H1 (cell line): ENCODE measurements at regions not wholly inside any gene's neighbourhood (a gene's known extent, or its start where the extent isn't known, plus 50 kb on each side); places are given as distances from the start of the nearest gene placed in this dataset.

Experiments
- CTCF ChIA-PET: fragments of 300-600 bp; sonication (Branson Sonifier 250); formaldehyde crosslinking; loops from one replicate; lab custom pipeline; 2021; ENCODE audit not compliant: partially characterized antibody; lab: Charles Lee
- POLR2A ChIA-PET: fragments of 300-600 bp; sonication (Branson Sonifier 250); formaldehyde crosslinking; loops from one replicate; lab custom pipeline; 2021; ENCODE audit warnings: inconsistent platforms; ENCODE audit not compliant: partially characterized antibody; lab: Charles Lee
- DNase-seq, 2 experiments: peaks; one replicate each; pipeline versions ENCODE4 v3.0.0 to v3.0.0-alpha.2; 2010 to 2022; ENCODE audit warnings: low spot score in 2 of 2, low read depth in 1 of 2, mixed read lengths in 1 of 2
- FAIRE-seq: peaks from 2 replicates; lab custom pipeline; 2011; peaks lifted over from hg19 to GRCh38; lab: Jason Lieb, UNC
- H2AFZ ChIP-seq: 2 replicates; pipeline ENCODE4 v1.8.1; 2012; ENCODE audit warnings: low read length, inconsistent platforms
- H2AK5ac ChIP-seq: 2 replicates; pipeline ENCODE4 v1.6.1; 2013; ENCODE audit warnings: low read depth, low read length
- H2BK120ac ChIP-seq: replicated peaks from 2 replicates; pipeline ENCODE3; 2013; ENCODE audit warnings: low read depth, low read length, inconsistent platforms
- H2BK12ac ChIP-seq: 2 replicates; pipeline ENCODE4 v1.6.1; 2013; ENCODE audit warnings: low read depth, low read length
- H2BK15ac ChIP-seq: 2 replicates; pipeline ENCODE4 v1.6.1; 2013; ENCODE audit warnings: low read length
- H2BK20ac ChIP-seq: 2 replicates; pipeline ENCODE4 v1.6.1; 2013; ENCODE audit warnings: low read length
- H2BK5ac ChIP-seq: 2 replicates; pipeline ENCODE4 v1.6.1; 2013; ENCODE audit warnings: low read depth, low read length
- H3K14ac ChIP-seq: 2 replicates; pipeline ENCODE4 v1.6.1; 2013; ENCODE audit warnings: inconsistent platforms; ENCODE audit not compliant: insufficient read length
- H3K18ac ChIP-seq: 2 replicates; pipeline ENCODE4 v1.6.1; 2013; ENCODE audit warnings: low read length; ENCODE audit errors: extremely low read depth
- H3K23ac ChIP-seq: 2 replicates; pipeline ENCODE4 v1.6.1; 2013; ENCODE audit warnings: inconsistent platforms; ENCODE audit not compliant: insufficient read length
- H3K23me2 ChIP-seq: 2 replicates; pipeline ENCODE4 v1.6.1; 2013; ENCODE audit warnings: low read depth, low read length
- H3K27ac ChIP-seq: 2 replicates; pipeline ENCODE4 v1.6.1; 2011; ENCODE audit warnings: low read depth, low read length, inconsistent platforms
- H3K27me3 ChIP-seq, 4 experiments: replicated peaks in 1 of 4; 1 replicate in 1 of 4; 2 replicates in 3 of 4; pipeline versions ENCODE4 v1.6.1 to v1.8.1; 2011 to 2013; ENCODE audit warnings: low read length in 3 of 4, mild to moderate bottlenecking in 3 of 4, inconsistent platforms in 2 of 4, mixed read lengths in 2 of 4, moderate library complexity in 1 of 4; ENCODE audit not compliant: control insufficient read depth in 3 of 4, insufficient read depth in 3 of 4; ENCODE audit errors: extremely low read depth in 1 of 4
- H3K36me3 ChIP-seq, 4 experiments: 2 replicates each; pipeline versions ENCODE4 v1.6.1 to v1.8.1; 2011 to 2013; ENCODE audit warnings: mild to moderate bottlenecking in 4 of 4, low read length in 3 of 4, moderate library complexity in 2 of 4, control low read depth in 1 of 4, inconsistent platforms in 1 of 4; ENCODE audit not compliant: insufficient read depth in 4 of 4, control insufficient read depth in 2 of 4
- H3K4ac ChIP-seq: replicated peaks from 2 replicates; pipeline ENCODE3; 2013; ENCODE audit warnings: low read length, low read depth, mixed read lengths, inconsistent platforms; ENCODE audit not compliant: insufficient read length
- H3K4me1 ChIP-seq, 4 experiments: replicated peaks in 1 of 4; 1 replicate in 1 of 4; 2 replicates in 3 of 4; pipeline versions ENCODE4 v1.6.1 to v1.8.1; 2011 to 2013; ENCODE audit warnings: low read length in 3 of 4, inconsistent platforms in 2 of 4, mixed read lengths in 1 of 4; ENCODE audit not compliant: insufficient read depth in 4 of 4, control insufficient read depth in 3 of 4
- H3K4me2 ChIP-seq, 2 experiments: 2 replicates each; pipeline versions ENCODE4 v1.6.1 to v1.8.1; 2011 to 2013; ENCODE audit warnings: low read depth in 2 of 2, low read length in 2 of 2, control low read depth in 1 of 2, inconsistent platforms in 1 of 2, mild to moderate bottlenecking in 1 of 2; ENCODE audit not compliant: insufficient read depth in 1 of 2
- H3K4me3 ChIP-seq, 4 experiments: fragments of 200-600, 300-600 bp in 1 of 4; sonication (generic), shearing (Covaris generic), sonication (Bioruptor Twin) in 1 of 4; 2 replicates each; pipeline versions ENCODE4 v1.5.1 to v1.8.1; 2011 to 2016; ENCODE audit warnings: low read length in 4 of 4, low read depth in 3 of 4, control low read depth in 2 of 4, inconsistent platforms in 2 of 4, mild to moderate bottlenecking in 2 of 4, mixed read lengths in 1 of 4, moderate library complexity in 1 of 4; ENCODE audit not compliant: insufficient read depth in 2 of 4; ENCODE audit errors: extremely low read depth in 1 of 4
- H3K56ac ChIP-seq: replicated peaks from 2 replicates; pipeline ENCODE3; 2013; ENCODE audit warnings: low read depth, mild to moderate bottlenecking, mixed read lengths, low read length, inconsistent platforms; ENCODE audit not compliant: insufficient read length
- H3K79me1 ChIP-seq: 2 replicates; pipeline ENCODE4 v1.6.1; 2013; ENCODE audit warnings: low read depth, low read length, control low read depth
- H3K79me2 ChIP-seq, 2 experiments: 2 replicates each; pipeline versions ENCODE4 v1.6.1 to v1.8.1; 2012 to 2013; ENCODE audit warnings: low read length in 2 of 2, mild to moderate bottlenecking in 2 of 2, inconsistent platforms in 1 of 2; ENCODE audit not compliant: insufficient read depth in 2 of 2, control insufficient read depth in 1 of 2
- H3K9ac ChIP-seq, 4 experiments: replicated peaks in 1 of 4; 1 replicate in 1 of 4; 2 replicates in 3 of 4; pipeline versions ENCODE4 v1.6.1 to v1.8.1; 2011 to 2013; ENCODE audit warnings: low read depth in 3 of 4, low read length in 3 of 4, control low read depth in 2 of 4, mild to moderate bottlenecking in 2 of 4, moderate library complexity in 2 of 4, inconsistent platforms in 1 of 4; ENCODE audit errors: extremely low read depth in 1 of 4
- H3K9me3 ChIP-seq, 2 experiments: 2 replicates each; pipeline versions ENCODE4 v1.6.1 to v1.8.1; 2012 to 2013; ENCODE audit warnings: mild to moderate bottlenecking in 2 of 2, moderate library complexity in 2 of 2, control low read depth in 1 of 2, inconsistent platforms in 1 of 2, low read depth in 1 of 2, low read length in 1 of 2, mixed read lengths in 1 of 2; ENCODE audit not compliant: insufficient read depth in 2 of 2
- H4K20me1 ChIP-seq, 2 experiments: replicated peaks in 1 of 2; 2 replicates each; pipeline versions ENCODE3 to v1.8.1; 2011 to 2013; ENCODE audit warnings: inconsistent platforms in 2 of 2, low read length in 2 of 2, mild to moderate bottlenecking in 1 of 2; ENCODE audit not compliant: insufficient read depth in 2 of 2, control insufficient read depth in 1 of 2
- H4K5ac ChIP-seq: 2 replicates; pipeline ENCODE4 v1.6.1; 2013; ENCODE audit warnings: low read length, low read depth, mixed read lengths, inconsistent platforms; ENCODE audit not compliant: insufficient read length
- H4K8ac ChIP-seq: 2 replicates; pipeline ENCODE4 v1.8.0; 2013; ENCODE audit warnings: mild to moderate bottlenecking, moderate library complexity, low read length, inconsistent platforms; ENCODE audit not compliant: insufficient read depth; ENCODE audit errors: extremely low read depth
- H4K91ac ChIP-seq: replicated peaks from 2 replicates; pipeline ENCODE3; 2013; ENCODE audit warnings: low read length, mixed read lengths, inconsistent platforms; ENCODE audit not compliant: insufficient read length
- GTF2F1 ChIP-seq: IDR thresholded peaks from 2 replicates; pipeline ENCODE4 v1.6.1; 2012; ENCODE audit warnings: low read depth, low read length, improper control_type of control experiment, borderline replicate concordance
- YY1 ChIP-seq: IDR thresholded peaks from 2 replicates; pipeline ENCODE4 v1.6.1; 2011; ENCODE audit warnings: low read depth, mild to moderate bottlenecking, low read length
- WGBS, 2 experiments: shearing (Covaris generic) in 1 of 2; methylation state at CpG; one replicate each; pipeline versions ENCODE4 v1.1.6 to v1.1.7; 2013 to 2015; ENCODE audit warnings: low lambda C conversion rate in 2 of 2, mixed read lengths in 2 of 2, inconsistent platforms in 1 of 2, low coverage in 1 of 2, missing lambda C conversion rate in 1 of 2; ENCODE audit not compliant: insufficient replicate concordance in 2 of 2, insufficient coverage in 1 of 2, insufficient read length in 1 of 2; ENCODE audit errors: extremely low coverage in 1 of 2, missing lambda C conversion rate in 1 of 2; 5-methylcytosine and 5-hydroxymethylcytosine counted together
- TF ChIP-seq, protein P1 (sequence below), 3 experiments: IDR thresholded peaks; 1 replicate in 2 of 3; 2 replicates in 1 of 3; pipeline versions ENCODE4 v1.5.1 to v1.6.1; 2011; ENCODE audit warnings: low read length in 3 of 3, mild to moderate bottlenecking in 3 of 3, inconsistent platforms in 2 of 3, low read depth in 1 of 3, moderate library complexity in 1 of 3; ENCODE audit not compliant: insufficient read depth in 1 of 3; ENCODE audit errors: control extremely low read depth in 1 of 3

GRCh38 chr6:14206391-14206790 is 88.8 kb downstream of the CD83 start:
- CTCF ChIA-PET: interaction anchor here (0.7 to 1.0 kb wide), 3 partner anchors 74 to 353 kb away, joined by 3 to 4 read pairs (median 3); no protein-coding TSS in a partner anchor
- no peak for FAIRE-seq
- TF ChIP-seq GTF2F1: no peak
- TF ChIP-seq, protein P1, sequence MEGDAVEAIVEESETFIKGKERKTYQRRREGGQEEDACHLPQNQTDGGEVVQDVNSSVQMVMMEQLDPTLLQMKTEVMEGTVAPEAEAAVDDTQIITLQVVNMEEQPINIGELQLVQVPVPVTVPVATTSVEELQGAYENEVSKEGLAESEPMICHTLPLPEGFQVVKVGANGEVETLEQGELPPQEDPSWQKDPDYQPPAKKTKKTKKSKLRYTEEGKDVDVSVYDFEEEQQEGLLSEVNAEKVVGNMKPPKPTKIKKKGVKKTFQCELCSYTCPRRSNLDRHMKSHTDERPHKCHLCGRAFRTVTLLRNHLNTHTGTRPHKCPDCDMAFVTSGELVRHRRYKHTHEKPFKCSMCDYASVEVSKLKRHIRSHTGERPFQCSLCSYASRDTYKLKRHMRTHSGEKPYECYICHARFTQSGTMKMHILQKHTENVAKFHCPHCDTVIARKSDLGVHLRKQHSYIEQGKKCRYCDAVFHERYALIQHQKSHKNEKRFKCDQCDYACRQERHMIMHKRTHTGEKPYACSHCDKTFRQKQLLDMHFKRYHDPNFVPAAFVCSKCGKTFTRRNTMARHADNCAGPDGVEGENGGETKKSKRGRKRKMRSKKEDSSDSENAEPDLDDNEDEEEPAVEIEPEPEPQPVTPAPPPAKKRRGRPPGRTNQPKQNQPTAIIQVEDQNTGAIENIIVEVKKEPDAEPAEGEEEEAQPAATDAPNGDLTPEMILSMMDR (IDR thresholded peaks at IDR 0.05; ENCODE audit: control extremely low read depth in 1 of 3, insufficient read depth in 1 of 3, low read depth in 1 of 3, low read length in 3 of 3): no peak
- no peak for TF ChIP-seq YY1

More at GRCh38 chr6:14206391-14206790, 88.8 kb downstream of the CD83 start:
- no peak overlapping the region for H2BK20ac ChIP-seq
- H3K79me1 ChIP-seq: no peaks in the 10 kb centered on the region
- no peak overlapping the region for H3K23ac ChIP-seq
- POLR2A ChIA-PET: interaction anchor here (0.8 to 1.0 kb wide), 2 partner anchors 76 to 79 kb away, joined by 3 read pairs; no protein-coding TSS in a partner anchor
- no peak overlapping the region for H3K9ac ChIP-seq
- DNase-seq: no peak
- peaks cover 4% of the 10 kb centered on the region for H3K23me2 ChIP-seq
- no peak overlapping the region for H2BK12ac ChIP-seq
- no peak overlapping the region for H3K4me3 ChIP-seq
- H3K27me3 ChIP-seq: peaks cover 0 to 3% (median 1%) of the 10 kb centered on the region in 4 experiments; a peak in 2 of 7 replicates
- H4K8ac ChIP-seq: no peak overlapping the region
- H3K36me3 ChIP-seq: no peaks in the 10 kb centered on the region
- WGBS, 2 experiments: 88% methylated on average over 3 of the region's 3 CpGs; no CpG with 5 or more reads in 1 of the 2 experiments
- H3K27ac ChIP-seq: no peak overlapping the region
- no peak overlapping the region for H2AK5ac ChIP-seq
- peaks cover 0 to 5% (median 3%) of the 10 kb centered on the region in 4 experiments; a peak in 3 of 7 replicates for H3K4me1 ChIP-seq
- no peak overlapping the region for H3K4me2 ChIP-seq
- no peak overlapping the region for H4K5ac ChIP-seq
- H4K91ac ChIP-seq: no peak overlapping the region
- no peak overlapping the region for H2BK15ac ChIP-seq
- no peak overlapping the region for H3K56ac ChIP-seq
- no peak overlapping the region for H2BK5ac ChIP-seq
- no peak overlapping the region for H3K14ac ChIP-seq
- H3K9me3 ChIP-seq: no peaks in the 10 kb centered on the region
- H3K79me2 ChIP-seq: no peaks in the 10 kb centered on the region
- no peak overlapping the region for H3K18ac ChIP-seq
- no peak overlapping the region for H3K4ac ChIP-seq
- H2BK120ac ChIP-seq: no peak overlapping the region
- no peak overlapping the region for H2AFZ ChIP-seq
- H4K20me1 ChIP-seq: no peaks in the 10 kb centered on the region
